A549 (cell line): ENCODE measurements at regions not wholly inside any gene's neighbourhood (a gene's known extent, or its start where the extent isn't known, plus 50 kb on each side); places are given as distances from the start of the nearest gene placed in this dataset.

Experiments used
- CHD2 ChIP-seq: fragments of 150-350 bp; IDR thresholded peaks from 2 replicates; pipeline ENCODE4 v1.6.1; 2014; ENCODE audit warnings: low read length; ENCODE audit not compliant: partially characterized antibody
- JUNB ChIP-seq: fragments of >200 bp; sonication (Bioruptor Twin); formaldehyde crosslinking; IDR thresholded peaks from 2 replicates; pipeline ENCODE4 v1.6.1; 2016
- MAZ ChIP-seq: fragments of 150-350 bp; IDR thresholded peaks from 2 replicates; pipeline ENCODE4 v1.6.1; 2014; ENCODE audit warnings: antibody characterized with exemption, low read depth, low read length, borderline replicate concordance
- REST ChIP-seq: fragments of 200-600 bp; sonication (generic); IDR thresholded peaks from 2 replicates; pipeline ENCODE4 v1.6.1; 2016; ENCODE audit warnings: antibody characterized with exemption, mild to moderate bottlenecking, moderate library complexity
- TF ChIP-seq, protein P1 (sequence below): fragments of >200 bp; sonication (Bioruptor Twin); formaldehyde crosslinking; IDR thresholded peaks from 3 replicates; pipeline ENCODE4 v1.5.1; 2016

GRCh38 chr12:97050509-97050908 is 143.5 kb downstream of the NEDD1 start:
- TF ChIP-seq MAZ (no peak), CHD2 (no peak), JUNB (no peak), REST (no peak)
- TF ChIP-seq, protein P1, sequence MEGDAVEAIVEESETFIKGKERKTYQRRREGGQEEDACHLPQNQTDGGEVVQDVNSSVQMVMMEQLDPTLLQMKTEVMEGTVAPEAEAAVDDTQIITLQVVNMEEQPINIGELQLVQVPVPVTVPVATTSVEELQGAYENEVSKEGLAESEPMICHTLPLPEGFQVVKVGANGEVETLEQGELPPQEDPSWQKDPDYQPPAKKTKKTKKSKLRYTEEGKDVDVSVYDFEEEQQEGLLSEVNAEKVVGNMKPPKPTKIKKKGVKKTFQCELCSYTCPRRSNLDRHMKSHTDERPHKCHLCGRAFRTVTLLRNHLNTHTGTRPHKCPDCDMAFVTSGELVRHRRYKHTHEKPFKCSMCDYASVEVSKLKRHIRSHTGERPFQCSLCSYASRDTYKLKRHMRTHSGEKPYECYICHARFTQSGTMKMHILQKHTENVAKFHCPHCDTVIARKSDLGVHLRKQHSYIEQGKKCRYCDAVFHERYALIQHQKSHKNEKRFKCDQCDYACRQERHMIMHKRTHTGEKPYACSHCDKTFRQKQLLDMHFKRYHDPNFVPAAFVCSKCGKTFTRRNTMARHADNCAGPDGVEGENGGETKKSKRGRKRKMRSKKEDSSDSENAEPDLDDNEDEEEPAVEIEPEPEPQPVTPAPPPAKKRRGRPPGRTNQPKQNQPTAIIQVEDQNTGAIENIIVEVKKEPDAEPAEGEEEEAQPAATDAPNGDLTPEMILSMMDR = no peak
